Astrocyte (in vitro differentiated cells and primary cell): ENCODE measurements at regions not wholly inside any gene's neighbourhood (a gene's known extent, or its start where the extent isn't known, plus 50 kb on each side); places are given as distances from the start of the nearest gene placed in this dataset.

Experiments
- DNase-seq: peaks from one replicate; pipeline ENCODE4 v3.0.0-alpha.2; 2010; ENCODE audit warnings: low read depth
- FAIRE-seq: peaks from 2 replicates; lab custom pipeline; 2011; peaks lifted over from hg19 to GRCh38; lab: Jason Lieb, UNC
- H2AFZ ChIP-seq: 2 replicates; pipeline ENCODE4 v1.6.0; 2012; ENCODE audit warnings: low read depth, low read length, inconsistent platforms
- H3K27ac ChIP-seq: 2 replicates; pipeline ENCODE4 v1.5.1; 2011; ENCODE audit warnings: low read depth, low read length, inconsistent platforms
- H3K27me3 ChIP-seq: 2 replicates; pipeline ENCODE4 v1.6.0; 2011; ENCODE audit warnings: low read length, inconsistent platforms; ENCODE audit not compliant: insufficient read depth
- H3K36me3 ChIP-seq: 2 replicates; pipeline ENCODE4 v1.5.1; 2011; ENCODE audit warnings: low read length, inconsistent platforms; ENCODE audit not compliant: insufficient read depth
- H3K4me1 ChIP-seq: 2 replicates; pipeline ENCODE4 v1.5.1; 2011; ENCODE audit warnings: low read length, inconsistent platforms; ENCODE audit not compliant: insufficient read depth
- H3K4me2 ChIP-seq: 2 replicates; pipeline ENCODE4 v1.6.0; 2012; ENCODE audit warnings: low read length, inconsistent platforms
- H3K4me3 ChIP-seq: 2 replicates; pipeline ENCODE4 v1.5.1; 2011; ENCODE audit warnings: low read depth, mild to moderate bottlenecking, low read length, inconsistent platforms; ENCODE audit not compliant: insufficient read depth
- H3K79me2 ChIP-seq: 2 replicates; pipeline ENCODE4 v1.6.0; 2012; ENCODE audit warnings: mild to moderate bottlenecking, low read length, inconsistent platforms; ENCODE audit not compliant: insufficient read depth
- H3K9ac ChIP-seq: 2 replicates; pipeline ENCODE4 v1.6.0; 2012; ENCODE audit warnings: mild to moderate bottlenecking, low read length, inconsistent platforms
- H3K9me3 ChIP-seq: 2 replicates; pipeline ENCODE4 v1.5.1; 2012; ENCODE audit warnings: low read depth, mild to moderate bottlenecking, low read length, inconsistent platforms; ENCODE audit not compliant: insufficient read depth
- H4K20me1 ChIP-seq: 2 replicates; pipeline ENCODE4 v1.6.0; 2012; ENCODE audit warnings: low read length, inconsistent platforms; ENCODE audit not compliant: insufficient read depth
- H3K27ac Mint-ChIP-seq: one replicate; pipeline ENCODE4 v1.8.0; 2021; ENCODE audit warnings: mild to moderate bottlenecking, mixed read lengths; ENCODE audit not compliant: unreplicated experiment
- H3K27me3 Mint-ChIP-seq: one replicate; pipeline ENCODE4 v1.8.0; 2021; ENCODE audit warnings: low read depth, mixed read lengths; ENCODE audit not compliant: unreplicated experiment
- H3K36me3 Mint-ChIP-seq: one replicate; pipeline ENCODE4 v1.8.0; 2021; ENCODE audit warnings: low read depth, mixed read lengths; ENCODE audit not compliant: unreplicated experiment
- H3K4me1 Mint-ChIP-seq: one replicate; pipeline ENCODE4 v1.8.0; 2021; ENCODE audit warnings: low read depth, mixed read lengths; ENCODE audit not compliant: unreplicated experiment
- H3K4me3 Mint-ChIP-seq: one replicate; pipeline ENCODE4 v1.8.0; 2021; ENCODE audit warnings: mild to moderate bottlenecking, moderate library complexity, mixed read lengths; ENCODE audit not compliant: unreplicated experiment
- H3K9me3 Mint-ChIP-seq: one replicate; pipeline ENCODE4 v1.8.0; 2021; ENCODE audit warnings: mild to moderate bottlenecking, mixed read lengths; ENCODE audit not compliant: unreplicated experiment
- EZH2 ChIP-seq: IDR thresholded peaks from 2 replicates; pipeline ENCODE4 v1.6.1; 2012; ENCODE audit warnings: mild to moderate bottlenecking, low read length, inconsistent platforms; ENCODE audit not compliant: insufficient read depth
- TF ChIP-seq, protein P1 (sequence below): IDR thresholded peaks from 2 replicates; pipeline ENCODE4 v1.5.1; 2011; ENCODE audit warnings: low read depth, mild to moderate bottlenecking, inconsistent platforms, low read length, moderate library complexity; ENCODE audit not compliant: insufficient read depth

DNA sequence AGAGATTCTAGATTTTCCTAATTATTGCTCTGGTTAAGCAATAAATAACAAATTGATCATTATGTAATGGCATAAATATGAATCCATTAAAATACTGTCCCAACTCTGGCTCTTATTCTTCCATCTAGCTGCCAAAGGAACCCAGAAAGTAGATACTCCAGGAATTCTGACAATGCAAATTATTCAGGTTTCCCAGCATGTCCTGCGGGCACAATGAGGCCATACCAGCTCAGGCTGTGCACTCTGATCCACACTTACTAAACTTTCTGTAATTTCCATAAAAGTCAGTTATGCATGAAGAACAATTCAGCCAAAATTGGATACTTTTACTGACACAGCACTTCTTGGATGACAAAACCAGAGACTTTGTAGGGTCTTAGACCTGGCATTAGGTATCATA lies 576.3 kb downstream of the KCNH5 start:
- DNase-seq (no peak), FAIRE-seq (no peak)
- H3K9me3 Mint-ChIP-seq: no peaks in the 10 kb centered on the region
- Histone ChIP-seq H3K36me3 (no peaks in the 10 kb centered on the region), H3K27ac (no peak overlapping the region), H3K9ac (no peak overlapping the region), H3K9me3 (no peaks in the 10 kb centered on the region), H2AFZ (no peak overlapping the region), H4K20me1 (no peaks in the 10 kb centered on the region), H3K79me2 (no peaks in the 10 kb centered on the region), H3K27me3 (no peaks in the 10 kb centered on the region), H3K4me1 (no peaks in the 10 kb centered on the region), H3K4me3 (no peak overlapping the region), H3K4me2 (no peak overlapping the region)
- no peaks in the 10 kb centered on the region for H3K4me1 Mint-ChIP-seq
- H3K4me3 Mint-ChIP-seq: no peak overlapping the region
- TF ChIP-seq EZH2: no peak
- TF ChIP-seq, protein P1, sequence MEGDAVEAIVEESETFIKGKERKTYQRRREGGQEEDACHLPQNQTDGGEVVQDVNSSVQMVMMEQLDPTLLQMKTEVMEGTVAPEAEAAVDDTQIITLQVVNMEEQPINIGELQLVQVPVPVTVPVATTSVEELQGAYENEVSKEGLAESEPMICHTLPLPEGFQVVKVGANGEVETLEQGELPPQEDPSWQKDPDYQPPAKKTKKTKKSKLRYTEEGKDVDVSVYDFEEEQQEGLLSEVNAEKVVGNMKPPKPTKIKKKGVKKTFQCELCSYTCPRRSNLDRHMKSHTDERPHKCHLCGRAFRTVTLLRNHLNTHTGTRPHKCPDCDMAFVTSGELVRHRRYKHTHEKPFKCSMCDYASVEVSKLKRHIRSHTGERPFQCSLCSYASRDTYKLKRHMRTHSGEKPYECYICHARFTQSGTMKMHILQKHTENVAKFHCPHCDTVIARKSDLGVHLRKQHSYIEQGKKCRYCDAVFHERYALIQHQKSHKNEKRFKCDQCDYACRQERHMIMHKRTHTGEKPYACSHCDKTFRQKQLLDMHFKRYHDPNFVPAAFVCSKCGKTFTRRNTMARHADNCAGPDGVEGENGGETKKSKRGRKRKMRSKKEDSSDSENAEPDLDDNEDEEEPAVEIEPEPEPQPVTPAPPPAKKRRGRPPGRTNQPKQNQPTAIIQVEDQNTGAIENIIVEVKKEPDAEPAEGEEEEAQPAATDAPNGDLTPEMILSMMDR: no peak
- H3K27ac Mint-ChIP-seq: no peak overlapping the region
- no peaks in the 10 kb centered on the region for H3K36me3 Mint-ChIP-seq
- no peaks in the 10 kb centered on the region for H3K27me3 Mint-ChIP-seq

DNA sequence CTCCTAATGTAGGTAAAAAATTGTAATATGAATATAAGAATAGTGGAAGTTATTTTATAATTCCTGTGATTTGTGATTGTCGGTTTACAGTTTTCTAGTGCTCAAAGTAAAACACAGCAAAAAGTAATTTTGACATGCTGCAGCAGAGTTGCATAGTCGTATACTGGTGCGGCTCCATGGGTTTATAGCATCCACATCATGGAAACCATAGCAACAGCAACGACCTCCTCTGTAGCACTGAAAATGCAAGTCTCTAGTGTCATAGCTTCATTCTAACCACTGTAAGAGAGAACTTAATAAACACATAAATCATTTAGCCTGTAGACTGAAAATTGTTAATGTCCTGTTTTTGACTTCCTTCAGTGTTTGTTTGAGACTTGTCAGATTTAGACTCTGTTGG lies 574.3 kb downstream of the KCNH5 start:
- no peaks in the 10 kb centered on the region for H3K9me3 ChIP-seq
- Mint-ChIP-seq H3K27ac (no peak overlapping the region), H3K4me3 (no peak overlapping the region), H3K4me1 (no peaks in the 10 kb centered on the region), H3K9me3 (no peaks in the 10 kb centered on the region), H3K27me3 (no peaks in the 10 kb centered on the region), H3K36me3 (no peaks in the 10 kb centered on the region)
- no peak overlapping the region for H3K9ac ChIP-seq
- no peaks in the 10 kb centered on the region for H4K20me1 ChIP-seq
- H3K4me2 ChIP-seq: no peak overlapping the region
- no peak overlapping the region for H3K4me3 ChIP-seq
- no peaks in the 10 kb centered on the region for H3K27me3 ChIP-seq
- no peaks in the 10 kb centered on the region for H3K36me3 ChIP-seq
- no peak for DNase-seq
- H3K79me2 ChIP-seq: no peaks in the 10 kb centered on the region
- FAIRE-seq: no peak
- no peak overlapping the region for H2AFZ ChIP-seq
- TF ChIP-seq, protein P1: no peak
- TF ChIP-seq EZH2: no peak
- H3K27ac ChIP-seq: no peak overlapping the region
- no peaks in the 10 kb centered on the region for H3K4me1 ChIP-seq

DNA sequence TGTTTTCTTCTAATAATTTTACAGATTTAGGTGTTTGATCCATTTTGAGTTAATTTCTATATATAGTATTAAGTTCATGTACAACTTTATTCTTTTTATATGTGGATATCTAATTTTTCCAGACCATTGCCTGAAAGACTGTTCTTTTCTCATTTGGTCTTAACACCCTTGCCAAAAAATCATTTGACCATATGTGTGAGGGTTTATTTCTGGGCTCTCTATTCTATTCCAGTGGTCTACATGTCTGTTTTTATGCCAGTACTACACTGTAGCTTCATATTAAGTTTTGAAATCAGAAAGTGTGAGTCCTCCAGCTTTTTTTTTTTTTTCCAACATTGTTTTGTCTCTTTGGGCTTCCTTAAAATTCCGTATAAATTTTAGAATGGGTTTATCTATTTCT lies 554.1 kb downstream of the KCNH5 start:
- Histone ChIP-seq H3K79me2 (no peaks in the 10 kb centered on the region), H3K27ac (no peak overlapping the region), H3K36me3 (no peaks in the 10 kb centered on the region), H3K4me1 (no peaks in the 10 kb centered on the region), H3K27me3 (no peaks in the 10 kb centered on the region), H4K20me1 (no peaks in the 10 kb centered on the region), H3K4me3 (no peak overlapping the region), H3K9me3 (no peaks in the 10 kb centered on the region), H3K9ac (no peak overlapping the region), H3K4me2 (no peak overlapping the region), H2AFZ (no peak overlapping the region)
- DNase-seq: no peak
- Mint-ChIP-seq H3K4me3 (no peak overlapping the region), H3K36me3 (no peaks in the 10 kb centered on the region), H3K4me1 (no peaks in the 10 kb centered on the region), H3K27ac (no peak overlapping the region), H3K27me3 (no peaks in the 10 kb centered on the region), H3K9me3 (peaks cover 2% of the 10 kb centered on the region)
- no peak for TF ChIP-seq EZH2
- TF ChIP-seq, protein P1: no peak
- no peak for FAIRE-seq
